AG04450 (cell line): ENCODE measurements at regions not wholly inside any gene's neighbourhood (a gene's known extent, or its start where the extent isn't known, plus 50 kb on each side); places are given as distances from the start of the nearest gene placed in this dataset.

Experiments used
- CTCF ChIA-PET: fragments of 300-600, 350-600 bp; formaldehyde crosslinking; extraction: SDS; loops from one replicate; lab custom pipeline; 2022; ENCODE audit warnings: antibody characterized with exemption, inconsistent platforms; lab: Charles Lee
- POLR2A ChIA-PET: fragments of 350-600 bp; formaldehyde crosslinking; extraction: SDS; loops from one replicate; lab custom pipeline; 2021; ENCODE audit warnings: antibody characterized with exemption, inconsistent platforms; lab: Yijun Ruan, JAX
- DNase-seq: peaks from one replicate; pipeline ENCODE4 v3.0.0-alpha.2; 2011; ENCODE audit warnings: low read depth, low spot score
- H3K27ac ChIP-seq: one replicate; pipeline ENCODE4 v1.5.1; 2012; ENCODE audit warnings: low read depth, low read length, control low read depth
- H3K27me3 ChIP-seq: one replicate; pipeline ENCODE4 v1.6.0; 2012; ENCODE audit warnings: low read length; ENCODE audit not compliant: control insufficient read depth, insufficient read depth
- H3K4me3 ChIP-seq: 2 replicates; pipeline ENCODE4 v1.5.1; 2011; ENCODE audit warnings: mild to moderate bottlenecking, low read depth, low read length, control low read depth
- H3K9me3 ChIP-seq: 2 replicates; pipeline ENCODE4 v1.5.1; 2012; ENCODE audit warnings: low read length; ENCODE audit not compliant: control insufficient read depth, insufficient read depth
- TF ChIP-seq, protein P1 (sequence below): IDR thresholded peaks from 2 replicates; pipeline ENCODE4 v1.5.1; 2011; ENCODE audit warnings: low read depth, low read length, control low read depth, inconsistent platforms

DNA sequence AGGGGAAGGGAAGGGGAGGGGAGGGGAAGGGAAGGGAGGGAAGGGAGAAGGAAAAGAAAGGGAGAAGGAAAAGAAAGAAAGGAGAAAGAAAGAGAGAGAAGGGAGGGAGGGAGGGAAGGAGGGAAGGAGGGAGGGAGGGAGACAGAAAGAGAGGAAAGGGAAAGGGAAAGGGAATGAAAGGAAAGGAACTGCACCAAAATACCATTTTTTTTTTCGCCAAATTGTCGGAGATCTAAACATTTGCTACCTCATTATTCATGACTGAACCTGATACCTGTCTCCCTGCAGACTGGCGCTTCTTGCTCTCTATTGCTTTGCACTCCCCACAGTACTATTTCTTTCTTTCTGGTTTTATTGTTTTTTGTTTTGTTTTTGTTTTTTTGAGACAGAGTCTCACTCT, 117.3 kb upstream of the LGSN start:
- Histone ChIP-seq H3K27me3 (no peaks in the 10 kb centered on the region), H3K9me3 (peaks cover 7% of the 10 kb centered on the region), H3K4me3 (no peak overlapping the region), H3K27ac (no peak overlapping the region)
- no peak for DNase-seq
- POLR2A ChIA-PET: no interaction called here
- TF ChIP-seq, protein P1, sequence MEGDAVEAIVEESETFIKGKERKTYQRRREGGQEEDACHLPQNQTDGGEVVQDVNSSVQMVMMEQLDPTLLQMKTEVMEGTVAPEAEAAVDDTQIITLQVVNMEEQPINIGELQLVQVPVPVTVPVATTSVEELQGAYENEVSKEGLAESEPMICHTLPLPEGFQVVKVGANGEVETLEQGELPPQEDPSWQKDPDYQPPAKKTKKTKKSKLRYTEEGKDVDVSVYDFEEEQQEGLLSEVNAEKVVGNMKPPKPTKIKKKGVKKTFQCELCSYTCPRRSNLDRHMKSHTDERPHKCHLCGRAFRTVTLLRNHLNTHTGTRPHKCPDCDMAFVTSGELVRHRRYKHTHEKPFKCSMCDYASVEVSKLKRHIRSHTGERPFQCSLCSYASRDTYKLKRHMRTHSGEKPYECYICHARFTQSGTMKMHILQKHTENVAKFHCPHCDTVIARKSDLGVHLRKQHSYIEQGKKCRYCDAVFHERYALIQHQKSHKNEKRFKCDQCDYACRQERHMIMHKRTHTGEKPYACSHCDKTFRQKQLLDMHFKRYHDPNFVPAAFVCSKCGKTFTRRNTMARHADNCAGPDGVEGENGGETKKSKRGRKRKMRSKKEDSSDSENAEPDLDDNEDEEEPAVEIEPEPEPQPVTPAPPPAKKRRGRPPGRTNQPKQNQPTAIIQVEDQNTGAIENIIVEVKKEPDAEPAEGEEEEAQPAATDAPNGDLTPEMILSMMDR: no peak
- CTCF ChIA-PET: no interaction called here

DNA sequence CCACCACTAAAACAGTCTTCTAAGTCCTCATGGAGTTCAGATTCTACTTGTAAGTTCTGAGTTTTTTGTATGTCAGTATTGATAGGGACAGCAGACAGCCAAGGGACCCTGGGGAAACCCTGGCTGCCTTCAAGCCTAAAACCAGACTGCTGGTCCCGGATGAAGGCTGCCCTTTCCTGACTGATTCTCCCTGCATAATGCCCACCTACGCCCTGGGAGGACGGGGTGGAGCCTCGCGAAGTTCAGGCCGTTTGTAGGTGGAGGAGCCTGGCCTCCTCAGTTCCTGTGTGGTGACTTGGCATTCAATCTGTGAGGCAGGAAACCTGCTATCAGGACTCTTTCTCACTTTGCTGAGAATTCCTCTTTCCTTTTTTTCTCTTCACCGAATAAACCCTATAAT, 120.3 kb upstream of the LGSN start:
- CTCF ChIA-PET: no interaction called here

DNA sequence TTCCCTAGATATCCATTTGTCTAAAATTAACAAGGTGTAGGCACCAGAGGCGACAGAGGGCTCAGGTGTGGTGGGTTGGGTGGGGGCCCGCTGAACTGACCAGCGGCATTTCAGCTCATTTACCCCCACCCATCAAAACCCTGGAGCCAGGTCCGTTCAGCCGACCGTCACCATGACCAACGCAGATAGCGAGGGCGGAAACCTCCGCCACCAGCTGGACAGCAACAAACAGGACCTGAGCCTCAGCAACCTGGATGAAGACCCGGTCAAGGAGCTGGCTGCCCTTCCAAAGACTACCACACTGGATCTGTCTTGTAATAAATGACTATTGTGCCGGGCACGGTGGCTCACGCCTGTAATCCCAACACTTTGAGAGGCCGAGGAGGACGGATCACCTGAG, 120.8 kb upstream of the LGSN start:
- Histone ChIP-seq H3K27me3 (no peaks in the 10 kb centered on the region), H3K9me3 (peaks cover 15% of the 10 kb centered on the region)
- POLR2A ChIA-PET: no interaction called here

More for the DNA sequence above, 120.3 kb upstream of the LGSN start:
- no peaks in the 10 kb centered on the region for H3K27me3 ChIP-seq
- no peak overlapping the region for H3K27ac ChIP-seq
- DNase-seq: no peak
- peaks cover 15% of the 10 kb centered on the region for H3K9me3 ChIP-seq
- no peak overlapping the region for H3K4me3 ChIP-seq
- POLR2A ChIA-PET: no interaction called here
- TF ChIP-seq, protein P1: no peak

DNA sequence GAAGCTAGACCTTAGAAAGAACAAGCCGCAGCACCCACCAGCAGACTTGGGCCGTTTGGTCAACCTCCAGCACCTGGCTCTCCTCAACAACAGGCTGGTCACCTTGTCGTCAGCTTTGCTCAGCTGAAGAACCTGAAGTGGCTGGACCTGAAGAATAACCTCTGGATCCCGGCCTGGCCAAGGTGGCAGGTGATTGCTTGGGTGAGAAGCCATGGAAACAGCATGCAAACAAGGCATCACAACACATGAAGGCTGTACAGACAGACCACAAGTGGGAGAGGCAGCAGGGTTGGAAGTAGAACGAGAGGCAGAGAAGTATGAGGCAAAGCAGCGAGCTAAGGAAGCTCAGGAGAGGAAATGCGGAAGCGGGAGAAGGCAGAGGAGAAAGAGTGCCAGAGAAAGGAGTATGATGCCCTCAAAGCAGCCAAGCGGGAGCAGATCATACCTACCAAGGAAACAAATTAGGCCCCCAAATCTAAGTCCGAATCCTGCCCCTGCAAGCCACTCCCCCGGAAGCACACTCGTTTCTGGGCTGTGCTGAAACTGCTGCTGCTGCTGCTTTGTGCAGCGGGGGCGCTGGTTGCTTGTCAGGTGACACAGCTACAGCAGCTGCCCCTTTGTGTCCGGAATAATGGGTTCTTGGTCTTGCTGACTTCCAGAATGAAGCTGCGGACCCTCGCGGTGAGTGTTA, 121.6 kb upstream of the LGSN start:
- ChIA-PET POLR2A (no interaction called here), CTCF (interaction anchor here (0.5 kb wide), 1 partner anchor 82 kb away, joined by 3 read pairs; no protein-coding TSS in a partner anchor)
- Histone ChIP-seq H3K27me3 (no peaks in the 10 kb centered on the region), H3K4me3 (no peak overlapping the region), H3K27ac (no peak overlapping the region), H3K9me3 (peaks cover 15% of the 10 kb centered on the region)
- DNase-seq: no peak
- TF ChIP-seq, protein P1: no peak

More for the DNA sequence above, 120.8 kb upstream of the LGSN start:
- H3K27ac ChIP-seq: no peak overlapping the region
- no peak for DNase-seq
- no peak overlapping the region for H3K4me3 ChIP-seq
- CTCF ChIA-PET: no interaction called here
- TF ChIP-seq, protein P1: no peak

DNA sequence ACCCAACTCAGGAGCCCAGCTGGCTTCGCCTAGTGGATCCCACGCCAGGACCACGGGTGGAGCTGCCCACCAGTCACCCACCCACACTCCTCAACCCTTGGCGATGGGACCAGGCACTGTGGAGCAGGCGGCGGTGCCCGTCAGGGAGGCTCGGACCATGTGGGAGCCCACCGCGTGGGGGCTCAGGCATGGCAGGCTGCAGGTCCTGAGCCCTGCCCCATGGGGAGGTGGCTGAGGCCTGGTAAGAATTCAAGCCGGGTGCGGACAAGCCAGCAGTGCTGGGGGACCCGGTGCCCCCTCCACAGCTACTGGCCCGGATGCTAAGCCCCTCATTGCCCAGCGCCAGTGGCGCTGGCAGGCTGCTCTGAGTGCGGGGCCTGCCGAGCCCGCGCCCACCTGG, 123.1 kb upstream of the LGSN start:
- no peak overlapping the region for H3K4me3 ChIP-seq
- no peak for DNase-seq
- ChIA-PET POLR2A (no interaction called here), CTCF (no interaction called here)
- H3K9me3 ChIP-seq: peaks cover 15% of the 10 kb centered on the region
- no peak overlapping the region for H3K27ac ChIP-seq
- TF ChIP-seq, protein P1: no peak
- no peaks in the 10 kb centered on the region for H3K27me3 ChIP-seq
